GM20431 (cell line): ENCODE measurements at regions not wholly inside any gene's neighbourhood (a gene's known extent, or its start where the extent isn't known, plus 50 kb on each side); places are given as distances from the start of the nearest gene placed in this dataset.

Source experiments
- in situ Hi-C: fragments of 300-500 bp; cut with MseI, MboI; formaldehyde crosslinking; loops from one replicate; pipeline ENCODE4 v1.15.0; 2020; ENCODE audit warnings: low sequenced_read_pairs; ENCODE audit not compliant: unreplicated experiment

DNA sequence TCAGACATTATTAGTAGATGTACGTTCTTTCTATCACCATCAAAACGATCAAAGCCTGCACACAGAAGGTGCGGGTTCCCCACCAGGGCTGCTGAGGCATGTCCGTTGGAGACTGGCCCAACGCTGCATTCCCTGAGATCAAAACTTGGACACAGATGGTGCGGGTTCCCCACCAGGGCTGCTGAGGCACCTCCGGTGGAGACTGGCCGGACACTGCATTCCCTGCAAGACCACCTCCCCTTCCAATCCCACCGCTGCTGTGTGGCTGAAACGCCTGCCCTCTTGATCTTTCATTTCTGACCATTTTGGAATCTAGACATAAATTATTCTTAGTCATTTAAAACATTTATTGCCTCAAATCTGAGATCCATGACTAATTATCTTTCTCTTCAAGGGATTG lies 254.2 kb upstream of the SALL3 start:
- in situ Hi-C loops, result no loop called here

- in situ Hi-C loops, result no loop called here
Observed at GRCh38 chr18:78726326-78727056, 253.1 kb upstream of the SALL3 start.

DNA sequence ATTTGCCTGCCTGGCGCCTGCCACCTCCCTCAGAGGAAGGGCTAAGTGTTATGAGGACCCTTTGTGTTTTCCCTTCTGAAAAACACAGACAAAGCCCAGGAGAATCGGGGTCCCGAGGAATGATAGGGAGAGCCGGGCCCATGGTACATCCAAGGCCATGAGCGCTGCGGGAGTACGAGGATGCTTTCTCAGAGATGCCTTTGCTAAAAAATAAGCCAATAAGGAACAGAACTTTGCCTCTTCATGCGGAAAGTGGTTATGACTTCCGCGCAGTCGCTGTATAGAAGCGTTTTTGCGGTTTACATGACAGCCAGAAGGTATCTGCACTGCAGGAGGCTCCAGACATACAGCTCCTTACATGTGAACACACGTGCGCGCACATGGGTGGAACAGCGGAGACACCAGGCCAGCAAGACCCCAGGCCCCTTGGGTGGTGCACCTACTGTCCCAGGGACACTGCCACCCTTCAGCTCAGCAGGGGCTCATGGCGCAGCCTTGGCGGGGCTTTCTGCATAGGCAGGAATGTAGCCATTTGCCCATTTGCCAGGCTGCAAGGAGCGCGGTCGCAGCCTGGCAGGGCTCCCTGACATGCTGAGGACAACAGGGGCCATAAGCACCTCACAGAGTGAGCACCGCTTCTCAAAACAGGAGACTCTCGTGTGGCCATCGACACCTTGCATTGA lies 252.4 kb upstream of the SALL3 start:
- in situ Hi-C loops, result no loop called here

GRCh38 chr18:78727877-78728783 lies 251.5 kb upstream of the SALL3 start:
- in situ Hi-C loops, result no loop called here

DNA sequence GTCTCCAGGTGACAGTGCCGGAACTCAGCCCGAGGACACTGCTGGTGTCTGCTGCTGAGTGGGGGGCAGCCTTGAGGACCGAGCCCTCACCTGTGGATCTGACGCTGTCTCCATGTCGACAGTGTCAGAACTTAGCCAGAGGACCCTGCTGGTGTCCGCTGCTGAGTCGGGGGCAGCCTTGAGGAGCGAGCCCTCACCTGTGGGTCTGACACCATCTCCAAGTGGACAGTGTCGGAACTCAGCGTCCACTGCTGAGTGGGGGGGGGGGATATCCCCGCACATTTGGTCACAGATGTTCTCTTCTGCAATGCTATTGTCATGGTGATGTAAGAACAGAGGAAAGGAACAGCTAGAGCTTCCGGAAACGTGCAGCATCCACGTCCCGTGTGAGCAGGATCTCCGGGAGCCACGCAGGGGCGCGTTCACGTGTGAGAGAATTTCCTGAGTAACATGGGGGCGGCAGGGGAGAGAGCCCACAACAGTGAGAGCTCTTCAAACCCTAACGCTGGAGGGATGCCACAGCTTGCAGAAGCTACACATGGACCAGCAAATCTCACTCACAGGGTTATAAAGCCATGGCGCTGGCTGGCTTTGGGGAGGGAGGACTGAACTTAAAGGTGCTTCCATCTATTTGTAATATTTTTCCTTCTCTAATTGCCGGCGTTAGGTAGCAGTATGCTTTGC lies 250.7 kb upstream of the SALL3 start:
- in situ Hi-C loops, result no loop called here

- in situ Hi-C loops, result no loop called here
Observed at GRCh38 chr18:78730546-78730945, 249.1 kb upstream of the SALL3 start.

DNA sequence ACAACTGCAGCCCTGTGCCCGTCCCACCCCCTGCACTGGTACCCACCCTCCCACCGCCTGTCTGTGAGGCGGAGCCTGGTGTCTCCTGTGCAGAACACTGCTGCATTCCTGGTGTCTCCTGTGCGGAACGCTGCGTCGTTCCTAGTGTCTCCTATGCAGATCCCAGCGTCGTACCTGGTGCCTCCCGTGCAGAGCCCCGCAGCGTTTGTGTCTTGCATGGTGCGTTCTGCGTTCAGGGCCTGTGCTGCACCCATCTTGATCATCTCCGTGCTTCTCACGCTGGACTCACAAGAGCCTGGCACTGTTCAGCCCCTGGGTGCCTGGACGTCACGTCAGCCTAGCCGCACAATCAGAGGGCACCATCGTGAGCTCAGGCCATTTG lies 248.6 kb upstream of the SALL3 start:
- in situ Hi-C loops, result no loop called here

- in situ Hi-C loops, result no loop called here
Observed at GRCh38 chr18:78731398-78732032, 248.1 kb upstream of the SALL3 start.

- in situ Hi-C loops, result no loop called here
Observed at GRCh38 chr18:78732273-78733210, 247.1 kb upstream of the SALL3 start.

GRCh38 chr18:78733762-78734613 lies 245.6 kb upstream of the SALL3 start:
- in situ Hi-C loops, result no loop called here

GRCh38 chr18:78734614-78734945 lies 245.0 kb upstream of the SALL3 start:
- in situ Hi-C loops, result no loop called here

DNA sequence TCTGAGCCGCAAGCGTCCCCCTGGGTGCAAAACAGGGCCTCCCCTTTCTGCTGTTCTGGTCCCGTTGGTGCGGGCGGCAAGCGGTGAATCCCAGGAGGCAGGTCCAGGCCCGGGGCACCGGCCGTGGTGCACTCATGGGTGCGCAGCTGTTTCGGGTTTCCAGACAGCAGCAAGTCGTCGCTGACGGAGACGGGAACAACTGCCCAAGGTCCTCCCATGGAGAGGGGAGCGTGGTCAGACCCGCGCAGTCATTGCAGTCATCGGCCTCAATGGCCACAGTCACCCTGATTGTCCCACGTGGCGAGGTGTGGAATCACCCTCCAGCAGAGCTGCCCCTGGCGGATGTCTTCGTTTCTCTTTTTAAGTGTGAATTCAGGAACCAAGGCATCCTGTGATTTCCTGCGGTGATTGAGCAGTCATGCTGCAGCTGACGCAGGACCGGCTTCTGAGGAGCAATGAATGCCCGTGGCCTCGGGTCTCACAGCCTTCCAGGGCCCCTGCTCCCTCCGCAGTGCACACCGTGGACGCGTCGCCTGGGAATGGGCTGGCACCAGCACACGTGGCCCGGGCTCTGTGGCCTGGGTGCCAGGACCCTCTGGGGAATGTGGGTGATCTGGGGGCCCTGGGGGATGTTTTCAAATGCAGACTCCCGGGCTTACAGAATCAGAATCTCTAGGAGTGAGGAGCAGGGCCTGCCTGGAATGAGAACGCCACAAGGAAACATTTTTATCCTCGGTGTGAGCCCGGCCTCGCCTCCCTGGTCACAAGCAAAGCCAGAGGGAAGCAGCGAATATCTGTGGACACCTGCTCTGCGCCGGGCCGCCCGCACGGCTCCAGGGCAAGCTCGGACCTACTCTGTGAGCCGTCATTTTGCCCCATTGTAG lies 244.2 kb upstream of the SALL3 start:
- in situ Hi-C loops, result no loop called here

DNA sequence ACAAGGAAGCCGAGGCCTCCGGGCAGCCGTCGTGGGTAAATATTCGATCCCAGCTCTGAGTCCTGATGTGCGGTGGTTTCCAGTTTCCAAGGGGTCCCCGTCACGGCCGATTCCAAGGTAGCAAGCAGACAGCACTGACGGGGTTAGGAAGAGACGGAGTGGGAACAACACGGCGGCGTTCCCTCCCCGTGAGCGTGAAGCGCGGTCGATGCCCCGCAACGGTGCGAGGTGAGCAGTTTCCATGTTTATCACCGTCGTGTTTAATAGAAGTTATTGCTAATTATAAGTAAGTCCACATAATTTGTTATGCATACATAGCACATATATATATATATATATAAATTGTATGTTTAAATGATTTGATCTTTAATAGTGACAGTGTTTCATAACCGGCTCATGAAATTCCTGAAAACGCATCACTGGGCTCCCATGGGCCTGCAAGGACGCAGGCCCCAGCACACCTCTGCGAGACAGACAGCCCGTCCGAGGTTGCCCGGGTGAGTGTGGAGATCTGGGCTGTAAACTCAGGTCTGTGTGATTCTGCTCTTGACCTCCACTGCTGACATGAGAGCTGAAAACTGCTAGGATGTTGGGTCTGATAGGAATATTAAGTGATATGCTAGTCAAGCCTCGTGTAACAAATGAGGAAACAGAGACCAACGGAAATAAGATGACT lies 243.5 kb upstream of the SALL3 start:
- in situ Hi-C loops, result no loop called here

DNA sequence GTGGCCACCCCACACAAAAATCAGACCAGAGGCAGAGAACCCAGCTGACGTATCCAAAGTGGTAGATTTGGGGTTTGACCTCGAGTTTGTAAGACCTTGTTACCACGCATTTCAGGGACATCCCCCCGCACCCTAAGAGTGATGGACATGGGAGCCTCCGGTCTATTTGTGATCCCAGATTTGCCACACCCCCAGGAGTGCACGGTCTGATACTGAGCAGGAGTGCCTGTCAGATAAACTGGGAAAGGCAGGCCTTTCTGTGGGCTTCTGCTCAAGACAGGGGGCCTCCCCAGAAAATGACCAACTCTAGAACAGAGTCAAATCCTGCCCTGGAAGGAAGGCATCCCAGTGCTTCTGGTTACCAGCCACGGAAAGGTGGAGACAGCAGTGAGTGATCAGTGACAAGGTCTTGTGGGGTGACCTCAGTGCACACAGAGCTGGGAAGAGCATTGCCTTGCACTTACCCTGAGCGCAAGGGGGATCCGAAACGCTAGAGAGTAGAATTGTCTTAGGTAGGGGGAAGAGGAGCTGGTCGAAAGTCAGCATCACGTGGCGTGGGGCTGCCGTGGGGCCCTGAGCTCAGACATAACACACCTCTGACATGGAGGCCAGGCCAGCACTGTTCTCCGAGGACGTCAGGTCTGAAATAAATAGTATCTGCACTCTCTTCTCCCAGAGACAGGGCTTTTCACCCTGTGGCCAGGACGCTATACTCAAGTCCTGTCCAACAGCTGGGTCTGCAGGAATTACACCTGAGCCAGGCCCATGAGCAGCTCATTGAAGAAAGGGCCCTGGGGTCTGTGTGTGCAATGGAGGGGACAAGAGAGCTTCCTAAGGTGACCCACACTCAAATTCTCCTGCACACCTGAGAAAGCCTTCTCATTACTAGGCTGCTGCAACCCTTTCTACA lies 242.4 kb upstream of the SALL3 start:
- in situ Hi-C loops, result no loop called here

DNA sequence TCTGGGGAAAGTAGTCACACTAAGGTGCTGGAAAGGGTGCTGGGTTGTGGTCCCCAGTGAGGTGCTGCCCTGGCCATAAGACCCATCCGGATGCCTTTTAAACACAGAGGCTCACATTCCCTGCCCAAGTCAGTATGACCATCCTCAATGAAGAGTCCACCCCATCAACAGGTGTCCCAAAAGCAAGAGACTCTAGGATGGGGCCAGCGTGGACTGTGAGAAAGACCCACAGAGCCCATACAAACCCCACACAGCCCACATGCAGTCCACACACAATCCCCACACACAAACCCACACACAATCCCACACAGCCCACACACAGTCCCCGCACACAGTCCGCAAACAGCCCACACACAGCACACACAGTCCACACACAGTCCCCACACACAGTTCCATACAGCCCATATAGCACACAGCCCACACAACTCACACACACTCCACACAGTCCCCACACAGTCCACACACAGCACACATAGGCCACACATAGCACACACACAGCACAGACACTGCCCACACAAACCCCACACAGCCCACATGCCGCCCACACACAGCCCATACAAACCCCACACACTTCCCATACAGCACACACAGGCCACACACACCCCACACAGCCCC lies 241.4 kb upstream of the SALL3 start:
- in situ Hi-C loops, result no loop called here
